GM18498 (cell line): ENCODE measurements at regions not wholly inside any gene's neighbourhood (a gene's known extent, or its start where the extent isn't known, plus 50 kb on each side); places are given as distances from the start of the nearest gene placed in this dataset.
"Not testable (repeated sequence)": the region's sequence is repeated elsewhere in the genome, so short reads cannot be mapped to it uniquely, and the experiment has no call there.

Experiments
- ATAC-seq: cut with Tn5 transposase; IDR thresholded peaks from one replicate; pipeline ENCODE4 v1.9.1; 2021; ENCODE audit warnings: mild to moderate bottlenecking, moderate library complexity; ENCODE audit not compliant: unreplicated experiment

GRCh38 chr4:106869551-106869950 lies 166.6 kb downstream of the DKK2 start:
- ATAC-seq: no peak

- no peak for ATAC-seq
Observed at GRCh38 chr4:106868381-106869035, 167.6 kb downstream of the DKK2 start.

GRCh38 chr4:106864231-106864630 lies 171.9 kb downstream of the DKK2 start:
- no peak for ATAC-seq

DNA sequence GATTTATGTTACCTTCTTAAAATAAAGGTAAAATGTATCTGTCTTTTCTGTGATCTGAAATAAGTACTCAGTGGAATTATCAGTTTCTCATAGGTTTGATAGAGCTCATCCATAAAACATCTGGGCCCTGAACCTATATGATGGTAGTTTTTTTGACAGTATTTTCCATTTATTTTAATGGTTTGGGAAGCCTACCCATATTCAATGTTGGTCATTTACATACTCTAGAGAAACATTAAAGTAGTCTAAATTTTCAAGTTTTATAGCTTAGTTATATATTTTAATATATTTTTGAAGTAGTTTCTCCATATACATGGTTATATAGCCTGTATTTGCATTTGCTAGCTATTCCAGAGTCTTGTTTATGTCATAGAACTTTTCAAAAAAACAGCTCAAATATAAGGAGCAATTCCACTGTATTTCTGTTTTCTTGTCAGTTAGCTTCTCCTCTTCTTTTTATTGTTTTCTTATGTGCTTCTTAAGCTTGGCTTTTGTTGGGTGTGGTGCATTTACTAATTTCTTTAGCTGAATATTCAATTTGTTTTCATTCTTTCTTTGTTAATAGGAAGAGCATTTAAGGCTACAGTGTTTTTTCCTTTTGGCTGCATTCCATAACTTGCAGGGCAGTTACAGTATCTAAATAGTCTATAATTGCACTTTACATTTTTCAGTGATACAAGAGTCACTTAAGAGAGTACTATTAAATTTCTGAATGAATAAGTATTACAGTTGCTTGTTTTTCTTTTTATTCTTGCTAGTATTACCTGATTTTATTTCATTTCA lies 181.4 kb downstream of the DKK2 start:
- ATAC-seq: no peak

GRCh38 chr4:106852426-106852825 lies 183.7 kb downstream of the DKK2 start:
- no peak for ATAC-seq

GRCh38 chr4:106851726-106852125 lies 184.4 kb downstream of the DKK2 start:
- ATAC-seq: no peak

DNA sequence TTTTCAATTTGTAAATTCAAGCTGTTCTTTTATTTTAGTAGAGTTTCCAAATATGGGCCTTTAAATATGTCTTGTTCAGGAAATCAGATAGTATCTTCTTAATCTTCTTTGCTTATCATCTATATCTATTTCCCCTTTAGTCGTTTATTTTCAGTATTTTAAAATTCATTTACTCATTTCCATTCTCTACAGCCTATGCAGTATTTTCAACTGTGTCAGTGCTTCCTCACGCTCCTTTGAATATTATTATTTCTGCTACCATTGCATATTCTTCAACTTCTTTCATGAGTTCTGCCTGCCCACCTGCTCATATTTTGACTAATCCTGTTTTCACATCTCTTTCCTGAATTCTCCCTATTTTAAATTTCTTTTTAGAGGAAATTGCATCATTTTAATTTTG lies 185.4 kb downstream of the DKK2 start:
- ATAC-seq: no peak

- no peak for ATAC-seq
Observed at GRCh38 chr4:106835919-106836318, 200.2 kb downstream of the DKK2 start.

DNA sequence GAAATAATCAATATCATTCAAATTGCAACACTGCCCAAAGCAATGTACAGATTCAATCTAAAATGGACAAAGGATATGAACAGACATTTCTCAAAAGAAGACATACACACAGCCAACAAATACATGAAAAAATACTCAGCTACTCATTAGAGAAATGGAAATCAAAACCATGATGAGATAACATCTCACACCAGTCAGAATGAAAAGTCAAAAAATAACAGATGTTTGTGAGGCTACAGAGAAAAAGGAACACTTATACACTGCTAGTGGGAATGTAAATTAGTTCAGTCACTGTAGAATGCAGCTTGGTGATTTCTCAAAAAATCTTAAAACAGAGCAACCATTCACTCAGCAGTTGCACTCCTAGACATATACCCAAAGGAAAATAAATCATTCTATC lies 205.2 kb downstream of the DKK2 start:
- no peak for ATAC-seq

DNA sequence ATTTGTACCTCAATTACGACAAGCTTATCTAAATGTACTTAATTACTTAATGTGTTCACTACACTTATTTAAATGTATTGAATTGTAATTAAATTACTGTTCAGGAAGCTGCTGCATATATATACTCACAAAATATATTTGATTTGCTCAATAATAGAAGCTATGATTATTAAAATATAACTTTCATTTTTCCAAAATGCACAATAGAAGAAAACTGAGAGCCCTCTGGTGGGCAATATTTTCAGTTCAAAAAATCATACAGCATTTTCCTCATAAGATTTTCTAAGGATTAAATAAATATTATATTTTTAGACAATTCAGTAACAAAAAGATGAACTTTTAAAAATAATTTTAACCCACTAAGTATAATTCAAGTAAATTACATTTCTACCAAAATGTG lies 217.3 kb downstream of the DKK2 start:
- no peak for ATAC-seq

- ATAC-seq: no peak
Observed at GRCh38 chr4:106816496-106816895, 219.6 kb downstream of the DKK2 start.

GRCh38 chr4:106810122-106810521 lies 226.0 kb downstream of the DKK2 start:
- ATAC-seq: no peak

- ATAC-seq: no peak
Observed at GRCh38 chr4:106809076-106809475, 227.0 kb downstream of the DKK2 start.

- no peak for ATAC-seq
Observed at GRCh38 chr4:106806158-106806797, 229.8 kb downstream of the DKK2 start.

DNA sequence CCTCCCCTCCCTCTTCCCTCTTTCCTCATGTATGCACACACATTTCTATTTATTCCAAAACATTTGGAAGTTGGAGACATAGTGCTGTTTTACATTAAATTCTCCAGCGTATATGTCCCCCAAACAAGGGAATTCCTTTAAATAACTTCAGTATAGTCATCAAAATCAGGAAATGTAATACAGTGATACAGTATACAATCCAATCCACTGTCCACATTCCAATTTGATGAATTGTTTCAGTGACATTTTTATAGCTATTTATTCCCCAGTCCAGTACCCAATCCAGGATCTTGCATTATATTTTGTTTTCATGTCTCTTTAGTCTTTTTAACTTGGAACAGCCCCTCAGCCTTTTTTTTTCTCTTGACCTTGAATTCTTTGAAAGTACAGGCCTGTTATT lies 233.0 kb downstream of the DKK2 start:
- no peak for ATAC-seq

GRCh38 chr4:106801386-106801785 lies 234.7 kb downstream of the DKK2 start:
- no peak for ATAC-seq

DNA sequence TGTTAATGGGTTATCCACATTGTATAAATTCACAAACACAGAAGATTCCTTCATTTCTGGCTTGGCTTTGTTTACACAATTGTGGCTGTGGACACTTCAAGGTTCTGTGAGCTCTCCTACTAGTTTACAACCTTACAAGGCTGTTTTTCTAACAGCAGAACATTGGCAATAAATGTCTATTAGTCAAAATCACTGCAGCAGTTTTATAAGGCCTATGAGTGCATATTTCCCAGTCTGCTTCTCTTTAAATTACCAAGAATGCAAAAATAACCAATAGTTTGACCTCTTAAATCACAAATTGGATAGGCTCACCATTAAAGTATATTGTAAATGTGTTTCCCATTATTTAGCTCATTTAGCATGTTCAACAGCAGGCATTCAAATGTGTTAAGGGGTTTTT lies 239.2 kb downstream of the DKK2 start:
- ATAC-seq: no peak

- no peak for ATAC-seq
Observed at GRCh38 chr4:106795326-106795725, 240.8 kb downstream of the DKK2 start.

DNA sequence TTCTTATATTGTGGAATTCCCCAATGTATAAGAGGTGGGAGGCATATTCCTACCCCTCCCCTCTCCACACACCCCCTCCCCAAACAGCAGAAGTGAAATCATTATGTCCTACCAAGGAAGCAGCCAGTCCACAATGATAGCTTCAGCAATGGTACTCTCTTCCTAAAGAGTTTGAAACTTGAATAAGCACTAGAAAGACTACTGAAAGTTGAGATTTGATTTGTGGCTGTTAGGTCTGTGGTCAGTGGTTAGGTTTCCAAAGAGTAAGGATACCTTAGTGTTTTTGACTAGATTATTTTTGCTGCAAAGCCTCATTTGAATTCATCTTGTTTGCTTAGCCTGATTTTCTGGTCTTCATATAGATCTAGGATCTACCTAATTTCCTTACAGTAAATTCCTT lies 242.2 kb downstream of the DKK2 start:
- ATAC-seq: no peak

- no peak for ATAC-seq
Observed at GRCh38 chr4:106775636-106776035, 260.5 kb downstream of the DKK2 start.

DNA sequence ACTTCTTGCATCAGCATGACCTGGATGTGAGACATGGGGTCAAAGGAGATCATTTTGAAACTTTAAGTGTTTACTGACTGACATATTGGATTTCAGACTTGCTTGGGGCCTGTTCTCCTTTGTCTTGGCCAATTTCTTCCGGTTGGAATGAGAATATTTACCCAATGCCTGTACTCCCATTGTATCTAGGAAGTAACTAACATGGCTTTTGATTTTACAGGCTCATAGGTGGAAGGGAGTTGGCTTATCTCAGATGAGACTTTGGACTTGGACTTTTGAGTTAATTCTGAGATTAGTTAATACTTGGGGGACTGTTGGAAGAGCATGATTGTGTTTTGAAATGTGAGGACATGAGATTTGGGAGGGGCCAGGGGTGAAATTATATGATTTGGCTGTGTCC lies 262.1 kb downstream of the DKK2 start:
- not testable (repeated sequence) for ATAC-seq
